ENCODE measurements at regions not wholly inside any gene's neighbourhood (a gene's known extent, or its start where the extent isn't known, plus 50 kb on each side); places are given as distances from the start of the nearest gene placed in this dataset.

GRCh38 chr10:10794791-10795191 is 222.9 kb upstream of the CELF2 start:
- TF ChIP-seq, protein P1, sequence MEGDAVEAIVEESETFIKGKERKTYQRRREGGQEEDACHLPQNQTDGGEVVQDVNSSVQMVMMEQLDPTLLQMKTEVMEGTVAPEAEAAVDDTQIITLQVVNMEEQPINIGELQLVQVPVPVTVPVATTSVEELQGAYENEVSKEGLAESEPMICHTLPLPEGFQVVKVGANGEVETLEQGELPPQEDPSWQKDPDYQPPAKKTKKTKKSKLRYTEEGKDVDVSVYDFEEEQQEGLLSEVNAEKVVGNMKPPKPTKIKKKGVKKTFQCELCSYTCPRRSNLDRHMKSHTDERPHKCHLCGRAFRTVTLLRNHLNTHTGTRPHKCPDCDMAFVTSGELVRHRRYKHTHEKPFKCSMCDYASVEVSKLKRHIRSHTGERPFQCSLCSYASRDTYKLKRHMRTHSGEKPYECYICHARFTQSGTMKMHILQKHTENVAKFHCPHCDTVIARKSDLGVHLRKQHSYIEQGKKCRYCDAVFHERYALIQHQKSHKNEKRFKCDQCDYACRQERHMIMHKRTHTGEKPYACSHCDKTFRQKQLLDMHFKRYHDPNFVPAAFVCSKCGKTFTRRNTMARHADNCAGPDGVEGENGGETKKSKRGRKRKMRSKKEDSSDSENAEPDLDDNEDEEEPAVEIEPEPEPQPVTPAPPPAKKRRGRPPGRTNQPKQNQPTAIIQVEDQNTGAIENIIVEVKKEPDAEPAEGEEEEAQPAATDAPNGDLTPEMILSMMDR (IDR thresholded peaks at IDR 0.05; ENCODE audit: borderline replicate concordance, control extremely low read depth, extremely low read depth, insufficient read depth, missing control alignments): no peak
- in situ Hi-C loops (cut with MboI; ENCODE audit: low sequenced_read_pairs, unreplicated experiment): no loop called here

GRCh38 chr10:10796061-10796773 is 221.5 kb upstream of the CELF2 start:
- TF ChIP-seq, protein P1 (IDR thresholded peaks at IDR 0.05; ENCODE audit: borderline replicate concordance, control extremely low read depth, extremely low read depth, insufficient read depth, missing control alignments): no peak
- in situ Hi-C loops (cut with MboI; ENCODE audit: low sequenced_read_pairs, unreplicated experiment): no loop called here
- no peak for DNase-seq (ENCODE audit: low spot score)

More at GRCh38 chr10:10794791-10795191, 222.9 kb upstream of the CELF2 start:
- no peak for DNase-seq (ENCODE audit: low spot score)

GRCh38 chr10:10796774-10797415 is 220.8 kb upstream of the CELF2 start:
- in situ Hi-C loops (cut with MboI; ENCODE audit: low sequenced_read_pairs, unreplicated experiment): no loop called here
- no peak for DNase-seq (ENCODE audit: low spot score)
- TF ChIP-seq, protein P1 (IDR thresholded peaks at IDR 0.05; ENCODE audit: borderline replicate concordance, control extremely low read depth, extremely low read depth, insufficient read depth, missing control alignments): no peak

- DNase-seq (ENCODE audit: low spot score): no peak
- TF ChIP-seq, protein P1 (IDR thresholded peaks at IDR 0.05; ENCODE audit: borderline replicate concordance, control extremely low read depth, extremely low read depth, insufficient read depth, missing control alignments): no peak
- in situ Hi-C loops (cut with MboI; ENCODE audit: low sequenced_read_pairs, unreplicated experiment): no loop called here
These were observed 220.2 kb upstream of the CELF2 start for GRCh38 chr10:10797513-10797912.

DNA sequence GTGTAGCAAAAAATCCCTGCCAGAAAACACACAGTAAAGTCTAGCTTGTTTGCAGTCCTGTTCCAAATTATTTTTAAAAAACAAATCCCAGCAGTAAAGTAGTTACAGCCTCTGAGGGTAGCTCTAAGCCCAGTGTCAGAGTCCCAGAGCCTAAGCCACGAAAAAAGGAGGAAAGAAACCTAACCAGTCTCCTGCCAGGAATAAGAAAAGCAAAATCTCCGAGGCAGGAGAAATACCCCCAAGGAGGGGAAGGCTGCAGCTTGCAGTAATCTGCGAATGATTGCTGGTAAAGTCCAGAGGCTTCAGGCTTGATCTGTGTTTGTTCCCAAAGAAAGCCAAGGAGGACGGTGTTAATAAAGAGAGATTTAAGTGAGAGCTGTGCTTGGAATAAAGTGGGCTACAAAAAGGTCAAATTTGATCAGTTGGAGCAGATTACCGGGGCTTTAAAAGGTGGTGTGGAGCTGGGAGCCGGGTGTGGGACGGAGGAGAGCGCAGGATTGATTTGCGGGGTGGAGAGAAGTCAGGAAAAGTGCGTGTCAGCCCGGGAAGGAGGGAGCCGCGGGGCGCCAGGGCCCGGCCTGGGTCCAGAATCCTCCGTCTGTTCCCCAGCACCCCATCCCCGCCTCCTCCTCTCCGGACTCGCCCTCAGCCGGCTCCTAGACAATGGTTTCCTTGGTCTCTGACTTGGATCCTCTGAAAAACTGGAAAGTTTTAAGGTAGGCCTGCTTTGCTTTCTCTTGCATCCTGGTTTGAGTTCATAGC is 219.4 kb upstream of the CELF2 start:
- TF ChIP-seq, protein P1 (IDR thresholded peaks at IDR 0.05; ENCODE audit: borderline replicate concordance, control extremely low read depth, extremely low read depth, insufficient read depth, missing control alignments): no peak
- no peak for DNase-seq (ENCODE audit: low spot score)
- in situ Hi-C loops (cut with MboI; ENCODE audit: low sequenced_read_pairs, unreplicated experiment): no loop called here

GRCh38 chr10:10798864-10799192 is 218.8 kb upstream of the CELF2 start:
- TF ChIP-seq, protein P1 (IDR thresholded peaks at IDR 0.05; ENCODE audit: borderline replicate concordance, control extremely low read depth, extremely low read depth, insufficient read depth, missing control alignments): no peak
- in situ Hi-C loops (cut with MboI; ENCODE audit: low sequenced_read_pairs, unreplicated experiment): no loop called here
- no peak for DNase-seq (ENCODE audit: low spot score)
